ENCODE measurements at regions not wholly inside any gene's neighbourhood (a gene's known extent, or its start where the extent isn't known, plus 50 kb on each side); places are given as distances from the start of the nearest gene placed in this dataset.

- TF ChIP-seq POLR2AphosphoS5 (IDR thresholded peaks at IDR 0.05) (no peak), CTCF (IDR thresholded peaks at IDR 0.05) (no peak), POLR2A (IDR thresholded peaks at IDR 0.05) (no peak)
These were observed 1201.0 kb downstream of the FSCB start for GRCh38 chr14:43306053-43306452.
